ENCODE measurements at regions not wholly inside any gene's neighbourhood (a gene's known extent, or its start where the extent isn't known, plus 50 kb on each side); places are given as distances from the start of the nearest gene placed in this dataset.
"Not testable (repeated sequence)": the region's sequence is repeated elsewhere in the genome, so short reads cannot be mapped to it uniquely, and the experiment has no call there.

- DNase-seq (ENCODE audit: extremely low spot score, insufficient read length, low read depth) (no peak), FAIRE-seq (no peak)
Measured at GRCh38 chr20:39983183-39983582, 705.9 kb downstream of the MAFB start.

GRCh38 chr20:39974966-39975501, 714.0 kb downstream of the MAFB start:
- FAIRE-seq (no peak), DNase-seq (ENCODE audit: extremely low spot score, insufficient read length, low read depth) (no peak)

- DNase-seq (ENCODE audit: extremely low spot score, insufficient read length, low read depth) (no peak), FAIRE-seq (no peak)
Measured at GRCh38 chr20:39968495-39968894, 720.5 kb downstream of the MAFB start.

GRCh38 chr20:39967806-39968205, 721.2 kb downstream of the MAFB start:
- no peak for DNase-seq (ENCODE audit: extremely low spot score, insufficient read length, low read depth)
- no peak for FAIRE-seq

DNA sequence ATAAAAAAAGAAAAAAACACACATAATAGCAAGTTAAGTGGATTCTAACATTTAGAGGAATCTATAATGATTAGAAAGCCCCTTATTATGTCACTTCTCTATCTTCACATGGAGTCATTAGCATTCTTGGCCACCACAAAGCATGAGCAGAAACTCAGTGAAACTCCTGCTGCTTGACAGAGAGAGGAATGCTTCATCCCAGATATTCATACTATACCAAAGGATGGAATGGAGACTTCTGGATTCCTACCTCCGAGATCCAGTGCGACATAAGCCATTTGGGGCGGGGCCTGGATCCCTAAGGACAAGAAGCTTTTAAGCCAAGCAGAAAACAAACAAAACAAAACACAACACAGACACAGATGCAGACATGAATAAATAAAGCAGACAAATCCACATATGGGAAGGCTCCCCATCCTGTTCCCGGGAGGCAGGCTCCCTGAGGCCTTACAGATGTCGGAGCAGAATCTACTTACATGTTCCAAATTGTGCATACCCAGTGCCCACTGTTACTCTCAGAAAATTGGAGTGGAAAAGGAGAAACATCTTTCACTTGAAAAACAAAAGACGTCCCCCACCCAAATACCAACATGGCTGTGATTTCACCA, 727.3 kb downstream of the MAFB start:
- DNase-seq (ENCODE audit: extremely low spot score, insufficient read length, low read depth) (no peak), FAIRE-seq (no peak)

DNA sequence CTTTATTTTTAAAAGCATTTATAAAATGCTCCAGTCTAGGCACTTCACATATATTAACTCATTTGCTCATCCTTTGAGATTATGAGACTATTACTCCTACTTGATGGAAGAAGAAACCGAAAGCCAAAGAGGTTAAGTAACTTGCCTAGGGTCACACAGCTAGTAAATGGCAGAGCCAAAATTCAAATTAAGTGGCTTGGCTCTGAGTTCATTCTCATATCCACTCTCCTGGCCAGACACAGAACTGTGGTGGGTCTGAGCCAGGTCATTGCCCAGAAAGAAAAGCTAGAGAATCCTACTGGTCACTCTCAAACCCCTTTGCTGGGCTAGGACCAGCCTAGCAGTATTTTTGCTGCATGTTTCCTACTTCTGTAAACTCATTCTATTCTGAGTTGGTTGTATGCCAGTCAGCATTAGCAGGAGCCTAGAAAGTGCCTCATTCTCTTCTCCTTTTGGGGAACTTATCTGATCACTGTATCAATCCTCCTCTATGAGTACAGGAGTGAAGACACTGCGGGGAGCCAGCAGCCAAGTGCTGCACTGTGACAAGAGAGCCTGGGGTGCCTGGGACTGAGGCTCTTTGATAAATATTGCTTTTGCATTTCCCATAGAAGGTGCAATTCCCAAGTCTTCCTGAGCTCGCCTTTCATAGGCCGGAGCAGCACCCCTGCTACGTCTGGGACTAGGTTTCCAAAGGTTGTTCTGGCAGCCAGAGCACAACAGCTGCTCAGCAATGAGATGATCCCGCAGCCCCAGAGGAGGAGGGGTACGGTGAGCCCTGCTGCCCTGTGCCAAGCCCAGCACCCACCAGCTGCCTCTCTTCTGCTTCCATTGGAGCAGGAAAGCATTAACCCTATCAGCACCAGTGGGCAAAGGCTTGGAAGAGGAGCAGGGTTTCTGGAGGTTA, 728.3 kb downstream of the MAFB start:
- DNase-seq (ENCODE audit: extremely low spot score, insufficient read length, low read depth) = no peak
- peak; percentile 66 for FAIRE-seq

- FAIRE-seq; DNase-seq (ENCODE audit: extremely low spot score, insufficient read length, low read depth): not testable (repeated sequence)
Measured at GRCh38 chr20:39957911-39958310, 731.1 kb downstream of the MAFB start.

- DNase-seq (ENCODE audit: extremely low spot score, insufficient read length, low read depth) (no peak), FAIRE-seq (no peak)
Measured at GRCh38 chr20:39954621-39955020, 734.4 kb downstream of the MAFB start.

DNA sequence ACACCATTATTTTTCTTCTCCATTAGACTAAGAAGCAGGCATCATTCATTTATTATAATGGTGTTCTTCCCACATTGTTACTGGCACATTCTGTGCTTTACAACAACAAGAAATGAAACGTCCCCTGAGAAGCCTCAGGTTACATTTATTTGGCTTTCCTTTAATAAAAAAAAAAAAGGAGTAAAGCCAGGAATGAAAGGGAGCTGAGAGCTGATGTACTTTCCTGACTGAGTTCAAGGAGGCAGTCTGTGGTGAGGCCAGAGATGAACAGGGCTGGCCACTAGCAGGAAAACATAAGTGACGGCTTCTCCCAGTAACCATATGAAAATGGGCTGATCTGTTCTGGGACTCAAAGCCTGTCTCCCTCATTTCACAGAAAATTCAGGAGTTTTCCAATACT, 742.1 kb downstream of the MAFB start:
- DNase-seq (ENCODE audit: extremely low spot score, insufficient read length, low read depth) = no peak
- no peak for FAIRE-seq

DNA sequence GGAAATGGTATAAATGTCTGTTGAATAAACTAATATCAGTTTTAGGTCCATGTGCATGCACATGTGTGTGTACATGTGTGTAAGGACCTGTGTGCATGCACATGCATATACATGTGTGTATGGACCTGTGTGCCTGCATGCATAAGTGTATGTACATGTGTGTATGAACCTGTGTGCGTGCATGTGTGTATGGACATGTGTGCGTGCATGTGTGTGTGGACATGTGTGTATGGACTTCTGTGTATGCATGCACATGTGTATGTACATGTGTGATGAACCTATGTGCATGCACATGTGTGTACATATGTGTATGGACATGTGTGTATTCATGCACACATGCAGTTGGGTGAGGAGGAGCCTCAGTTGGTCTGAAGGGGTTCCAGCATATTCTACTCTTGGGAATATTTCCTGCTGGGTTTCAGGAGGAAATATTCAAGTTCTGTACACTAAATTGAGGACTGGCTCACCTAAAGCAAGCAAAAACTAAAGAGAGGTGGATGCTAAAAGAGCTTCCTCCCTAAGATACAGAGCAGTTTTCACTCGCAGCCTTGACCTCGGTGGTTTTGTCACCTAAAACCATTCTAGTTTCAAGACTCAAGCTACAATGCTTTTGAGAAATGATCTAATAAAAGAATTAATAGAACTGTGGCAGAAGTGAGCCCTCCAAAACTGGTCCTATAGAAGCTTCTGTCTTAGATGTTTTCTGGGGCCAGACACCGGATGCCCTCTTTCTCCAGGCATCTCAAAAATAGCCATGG, 742.8 kb downstream of the MAFB start:
- FAIRE-seq (peak; percentile 77), DNase-seq (ENCODE audit: extremely low spot score, insufficient read length, low read depth) (no peak)

- DNase-seq (ENCODE audit: extremely low spot score, insufficient read length, low read depth) = no peak
- peak; percentile 69 for FAIRE-seq
Measured at GRCh38 chr20:39944861-39945260, 744.2 kb downstream of the MAFB start.

DNA sequence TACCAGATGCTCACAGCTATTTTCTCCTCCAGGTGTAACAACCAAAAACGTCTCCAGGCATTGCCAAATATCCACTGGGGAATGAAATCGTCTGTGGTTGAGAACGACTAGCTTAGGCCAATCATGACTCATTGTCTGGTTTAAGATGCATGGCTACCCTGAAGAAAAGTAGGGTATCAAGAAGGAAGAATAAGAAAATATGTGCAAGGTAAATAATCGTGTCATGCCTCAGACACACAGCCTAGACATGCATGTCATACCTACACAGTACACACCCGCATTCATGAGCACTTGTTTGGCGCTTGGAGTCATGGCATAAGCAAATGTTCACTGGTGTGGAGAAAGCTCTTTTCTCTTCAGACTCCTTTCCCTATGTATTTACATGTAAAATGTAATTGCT, 745.7 kb downstream of the MAFB start:
- no peak for FAIRE-seq

GRCh38 chr20:39941245-39941644, 747.8 kb downstream of the MAFB start:
- DNase-seq (ENCODE audit: extremely low spot score, insufficient read length, low read depth) (no peak), FAIRE-seq (no peak)

More for the DNA sequence above, 745.7 kb downstream of the MAFB start:
- no peak for DNase-seq (ENCODE audit: extremely low spot score, insufficient read length, low read depth)

GRCh38 chr20:39939241-39939865, 749.7 kb downstream of the MAFB start:
- FAIRE-seq (no peak), DNase-seq (ENCODE audit: extremely low spot score, insufficient read length, low read depth) (no peak)

DNA sequence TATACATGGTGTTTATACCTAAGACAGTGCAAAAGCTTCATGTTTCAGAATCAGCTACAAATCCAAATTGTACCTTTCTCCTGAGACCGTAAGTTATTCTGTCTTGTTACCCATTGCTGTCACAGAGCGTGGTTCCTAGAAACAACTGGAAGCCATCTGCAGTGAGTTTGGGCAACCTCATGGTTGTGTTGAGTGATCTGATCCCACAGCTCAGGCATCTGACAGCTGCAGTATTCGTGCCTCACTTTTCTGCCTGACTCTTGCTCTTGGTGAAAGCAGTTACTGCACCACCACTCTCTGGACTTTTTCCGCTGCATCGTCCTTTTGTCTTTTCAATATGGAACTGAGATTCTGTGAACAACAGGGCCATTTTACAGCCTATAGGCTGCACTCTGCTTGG, 752.6 kb downstream of the MAFB start:
- FAIRE-seq (no peak), DNase-seq (ENCODE audit: extremely low spot score, insufficient read length, low read depth) (no peak)

GRCh38 chr20:39935901-39936300, 753.1 kb downstream of the MAFB start:
- DNase-seq (ENCODE audit: extremely low spot score, insufficient read length, low read depth) = no peak
- FAIRE-seq = no peak

GRCh38 chr20:39916236-39916765, 772.7 kb downstream of the MAFB start:
- no peak for FAIRE-seq
- no peak for DNase-seq (ENCODE audit: extremely low spot score, insufficient read length, low read depth)

DNA sequence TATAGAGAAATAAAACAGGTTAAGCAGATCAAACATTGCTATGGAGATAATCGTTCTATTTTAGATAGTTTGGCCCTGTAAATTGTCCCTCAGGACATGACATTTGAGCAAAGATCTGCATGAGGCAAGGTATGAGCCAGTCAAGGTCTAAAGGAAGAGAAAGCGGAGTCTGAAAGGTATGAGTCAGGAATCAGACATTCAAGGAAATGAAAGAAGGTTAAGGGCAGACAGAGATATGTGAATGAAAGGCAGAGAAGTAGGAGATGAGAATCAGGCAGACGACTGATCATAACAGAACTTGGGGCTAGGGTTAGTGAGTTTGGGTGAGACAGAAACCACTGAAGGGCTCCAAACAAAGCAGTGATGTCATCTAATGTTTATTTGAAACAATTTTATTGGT, 775.8 kb downstream of the MAFB start:
- DNase-seq (ENCODE audit: extremely low spot score, insufficient read length, low read depth) = no peak
- FAIRE-seq = no peak

- no peak for DNase-seq (ENCODE audit: extremely low spot score, insufficient read length, low read depth)
- no peak for FAIRE-seq
Measured at GRCh38 chr20:39911497-39911896, 777.5 kb downstream of the MAFB start.

DNA sequence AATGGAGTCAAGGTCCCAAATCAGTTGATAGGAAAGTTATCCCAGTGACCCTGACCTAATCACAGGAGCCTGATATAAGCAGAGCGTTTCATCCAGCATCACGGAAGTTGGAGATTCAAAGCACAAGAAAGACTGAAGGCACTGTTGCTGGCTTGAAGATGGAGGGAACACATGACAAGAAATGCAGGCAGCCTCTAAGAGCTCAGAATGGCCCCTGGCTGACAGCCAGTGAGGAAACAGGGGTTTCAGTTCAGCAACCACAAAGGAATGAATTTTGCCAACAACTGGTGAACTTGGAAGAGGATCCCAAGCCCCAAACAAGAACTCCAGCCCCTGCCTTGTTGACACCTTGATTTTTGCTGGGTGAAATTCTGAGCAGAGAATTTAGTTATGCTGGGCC, 778.5 kb downstream of the MAFB start:
- DNase-seq (ENCODE audit: extremely low spot score, insufficient read length, low read depth) = no peak

More for the DNA sequence above, 778.5 kb downstream of the MAFB start:
- FAIRE-seq = no peak

Measured in GM18507 (cell line).